Spleen (tissue), 11 donors: ENCODE measurements at regions not wholly inside any gene's neighbourhood (a gene's known extent, or its start where the extent isn't known, plus 50 kb on each side); places are given as distances from the start of the nearest gene placed in this dataset.

ENCODE experiments used
- DNase-seq: peaks from one replicate; pipeline ENCODE4 v3.0.0-alpha.2; 2020
- H3K27ac ChIP-seq, 8 donors: fragments of 200-600 bp; sonication (generic) in 7 of 8; 1 replicate in 4 of 8; 2 replicates in 4 of 8; pipeline versions ENCODE4 v1.5.0 to v1.8.0; 2016 to 2021; ENCODE audit warnings: inconsistent platforms in 4 of 8, mild to moderate bottlenecking in 4 of 8, moderate library complexity in 1 of 8
- H3K27me3 ChIP-seq, 7 donors: fragments of 200-600 bp; sonication (generic) in 6 of 7; replicated peaks in 1 of 7; 1 replicate in 4 of 7; 2 replicates in 3 of 7; pipeline versions ENCODE4 v1.5.0 to v1.8.0; 2016 to 2021; ENCODE audit warnings: inconsistent platforms in 3 of 7, mild to moderate bottlenecking in 1 of 7
- H3K36me3 ChIP-seq, 6 donors: fragments of 200-600 bp; sonication (generic) in 5 of 6; 1 replicate in 4 of 6; 2 replicates in 2 of 6; pipeline versions ENCODE4 v1.5.0 to v1.8.0; 2016 to 2021; ENCODE audit warnings: inconsistent platforms in 2 of 6
- H3K4me1 ChIP-seq, 6 donors: fragments of 200-600 bp; sonication (generic) in 5 of 6; 1 replicate in 3 of 6; 2 replicates in 3 of 6; pipeline versions ENCODE4 v1.5.0 to v1.8.0; 2016 to 2021; ENCODE audit warnings: inconsistent platforms in 3 of 6
- H3K4me3 ChIP-seq, 8 donors: fragments of 200-600 bp; sonication (generic) in 7 of 8; 1 replicate in 4 of 8; 2 replicates in 4 of 8; pipeline versions ENCODE4 v1.5.0 to v1.8.0; 2016 to 2021; ENCODE audit warnings: inconsistent platforms in 4 of 8, mild to moderate bottlenecking in 4 of 8, moderate library complexity in 2 of 8
- H3K9me3 ChIP-seq, 8 donors: fragments of 200-600 bp; sonication (generic) in 7 of 8; 1 replicate in 4 of 8; 2 replicates in 4 of 8; pipeline versions ENCODE4 v1.5.0 to v1.8.0; 2016 to 2021; ENCODE audit warnings: inconsistent platforms in 4 of 8
- POLR2A ChIP-seq, 3 donors: fragments of 450-650 bp; IDR thresholded peaks; one replicate each; pipeline ENCODE4 v1.5.1; 2017; ENCODE audit warnings: antibody characterized with exemption in 3 of 3, mild to moderate bottlenecking in 1 of 3
- POLR2AphosphoS5 ChIP-seq, 3 donors: sonication (generic); formaldehyde crosslinking; IDR thresholded peaks; one replicate each; pipeline ENCODE4 v1.5.1; 2017; ENCODE audit warnings: antibody characterized with exemption in 3 of 3
- WGBS, 5 donors: extraction: QIAGEN DNeasy Blood & Tissue Kit in 3 of 5; methylation state at CpG; one replicate each; pipeline versions ENCODE4 v1.1.5 to v1.1.7; 2013 to 2018; 5-methylcytosine and 5-hydroxymethylcytosine counted together
- intact Hi-C: fragments of 100-400 bp; cut with DNase I; formaldehyde crosslinking; loops from one replicate; pipeline ENCODE4 v1.15.0; 2023; ENCODE audit warnings: low total_unique reads
- TF ChIP-seq, protein P1 (sequence below), 11 experiments: fragments of 200-600 bp in 7 of 11; fragments of 450-650 bp in 4 of 11; sonication (generic) in 4 of 11; IDR thresholded peaks in 8 of 11; conservative IDR thresholded peaks in 3 of 11; 1 replicate in 7 of 11; 2 replicates in 4 of 11; pipeline versions ENCODE4 v1.4.0 to v1.8.0; 2016 to 2021; ENCODE audit warnings: antibody characterized with exemption in 11 of 11, inconsistent platforms in 4 of 11, mild to moderate bottlenecking in 1 of 11
- donor health status: healthy with polysubstance abuse.
- donor health status: DM: no; HTN: no; CAD: no; lungs with moderate emphysema.
- donor health status: DM: no; HTN: no; CAD: no.
- donor health status: Bipolar disorder and iron deficiency.
- donor health status: healthy.
- donor health status: DM: no; HTN: no; CAD: no.
- donor health status: DM: yes; HTN: yes; CAD: no.

DNA sequence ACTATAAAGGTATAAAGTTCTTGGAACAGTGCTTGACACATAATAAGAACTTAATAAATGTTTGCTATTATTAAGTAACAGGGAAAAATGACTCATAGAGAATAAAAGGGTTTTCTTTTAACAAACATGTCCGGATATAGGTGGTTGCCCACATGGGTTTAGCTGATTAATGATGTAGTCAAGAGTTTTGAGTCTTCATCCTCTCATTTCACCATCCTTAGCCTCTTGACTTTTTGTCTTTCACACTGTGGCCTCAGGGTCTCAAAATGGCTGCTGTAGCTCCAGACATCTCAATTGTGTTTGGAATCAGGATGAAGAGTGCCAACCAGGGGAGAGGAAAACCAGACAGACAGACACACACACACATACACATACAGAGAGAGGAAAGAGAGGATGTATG lies 97.9 kb downstream of the HSPH1 start:
- H3K27me3 ChIP-seq, result peaks cover 0 to 40% (median 3%) of the 10 kb centered on the region in 7 donors
- no peaks in the 10 kb centered on the region for H3K36me3 ChIP-seq
- no peak for TF ChIP-seq POLR2A (IDR thresholded peaks at IDR 0.05)
- no peaks in the 10 kb centered on the region for H3K9me3 ChIP-seq
- H3K4me3 ChIP-seq, result no peak overlapping the region
- H3K27ac ChIP-seq, result no peak overlapping the region
- intact Hi-C loops, result no loop called here
- no peak for DNase-seq
- 63 to 90% (median 77%) methylated on average over 1 of the region's 1 CpG for WGBS, 5 donors
- no peaks in the 10 kb centered on the region for H3K4me1 ChIP-seq

DNA sequence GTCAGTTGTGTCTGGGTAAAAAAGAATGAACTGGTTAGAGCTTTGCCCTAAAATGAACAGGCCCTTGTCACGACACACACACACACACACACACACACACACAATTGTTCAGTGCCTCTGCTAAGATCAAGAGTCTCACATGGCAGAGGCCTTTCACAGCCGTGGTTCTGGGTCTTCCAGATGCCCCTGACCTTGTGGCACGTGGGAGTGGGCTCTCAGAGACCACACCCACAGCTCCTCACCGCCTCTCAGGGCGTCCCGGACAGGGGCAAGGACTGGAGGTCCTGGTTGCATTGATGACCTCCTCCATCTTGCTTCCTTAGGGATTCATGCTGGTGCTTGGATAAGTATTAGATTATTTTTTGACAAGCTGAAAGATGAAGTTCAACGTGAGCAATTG lies 101.0 kb downstream of the HSPH1 start:
- DNase-seq, result no peak

GRCh38 chr13:31060220-31060619 lies 101.5 kb downstream of the HSPH1 start:
- TF ChIP-seq POLR2AphosphoS5 (IDR thresholded peaks at IDR 0.05) (no peak), POLR2A (IDR thresholded peaks at IDR 0.05) (no peak)
- TF ChIP-seq, protein P1, sequence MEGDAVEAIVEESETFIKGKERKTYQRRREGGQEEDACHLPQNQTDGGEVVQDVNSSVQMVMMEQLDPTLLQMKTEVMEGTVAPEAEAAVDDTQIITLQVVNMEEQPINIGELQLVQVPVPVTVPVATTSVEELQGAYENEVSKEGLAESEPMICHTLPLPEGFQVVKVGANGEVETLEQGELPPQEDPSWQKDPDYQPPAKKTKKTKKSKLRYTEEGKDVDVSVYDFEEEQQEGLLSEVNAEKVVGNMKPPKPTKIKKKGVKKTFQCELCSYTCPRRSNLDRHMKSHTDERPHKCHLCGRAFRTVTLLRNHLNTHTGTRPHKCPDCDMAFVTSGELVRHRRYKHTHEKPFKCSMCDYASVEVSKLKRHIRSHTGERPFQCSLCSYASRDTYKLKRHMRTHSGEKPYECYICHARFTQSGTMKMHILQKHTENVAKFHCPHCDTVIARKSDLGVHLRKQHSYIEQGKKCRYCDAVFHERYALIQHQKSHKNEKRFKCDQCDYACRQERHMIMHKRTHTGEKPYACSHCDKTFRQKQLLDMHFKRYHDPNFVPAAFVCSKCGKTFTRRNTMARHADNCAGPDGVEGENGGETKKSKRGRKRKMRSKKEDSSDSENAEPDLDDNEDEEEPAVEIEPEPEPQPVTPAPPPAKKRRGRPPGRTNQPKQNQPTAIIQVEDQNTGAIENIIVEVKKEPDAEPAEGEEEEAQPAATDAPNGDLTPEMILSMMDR (IDR thresholded peaks at IDR 0.05 in 8 of 11, conservative IDR thresholded peaks at IDR 0.05 in 3 of 11), result no peak
- H3K4me3 ChIP-seq, result no peak overlapping the region
- H3K27ac ChIP-seq, result no peak overlapping the region
- H3K36me3 ChIP-seq, result no peaks in the 10 kb centered on the region
- H3K27me3 ChIP-seq, result peaks cover 0 to 49% (median 6%) of the 10 kb centered on the region in 7 donors
- no peaks in the 10 kb centered on the region for H3K9me3 ChIP-seq
- 86 to 93% (median 90%) methylated on average over 3 of the region's 3 CpGs for WGBS, 5 donors
- no peaks in the 10 kb centered on the region for H3K4me1 ChIP-seq
- DNase-seq, result no peak
- intact Hi-C loops, result no loop called here

More for the DNA sequence above, 101.0 kb downstream of the HSPH1 start:
- Histone ChIP-seq H3K9me3 (no peaks in the 10 kb centered on the region), H3K27ac (no peak overlapping the region), H3K4me1 (no peaks in the 10 kb centered on the region), H3K27me3 (peaks cover 0 to 47% (median 6%) of the 10 kb centered on the region in 7 donors), H3K4me3 (no peak overlapping the region), H3K36me3 (no peaks in the 10 kb centered on the region)
- TF ChIP-seq, protein P1 (IDR thresholded peaks at IDR 0.05 in 8 of 11, conservative IDR thresholded peaks at IDR 0.05 in 3 of 11), result no peak
- no peak for TF ChIP-seq POLR2A (IDR thresholded peaks at IDR 0.05)
- no peak for TF ChIP-seq POLR2AphosphoS5 (IDR thresholded peaks at IDR 0.05)
- intact Hi-C loops, result no loop called here
- 69 to 81% (median 76%) methylated on average over 7 of the region's 7 CpGs for WGBS, 5 donors

- no peaks in the 10 kb centered on the region for H3K36me3 ChIP-seq
- WGBS, 5 donors, result 90 to 97% (median 94%) methylated on average over 9 of the region's 9 CpGs
Observed at GRCh38 chr13:31057403-31058033, 104.2 kb downstream of the HSPH1 start.

More at GRCh38 chr13:31057403-31058033, 104.2 kb downstream of the HSPH1 start:
- intact Hi-C loops, result no loop called here
- no peak overlapping the region for H3K27ac ChIP-seq
- no peak overlapping the region for H3K4me3 ChIP-seq
- no peaks in the 10 kb centered on the region for H3K9me3 ChIP-seq
- H3K27me3 ChIP-seq, result peaks cover 0 to 50% (median 8%) of the 10 kb centered on the region in 7 donors
- TF ChIP-seq POLR2A (IDR thresholded peaks at IDR 0.05), result no peak
- TF ChIP-seq, protein P1 (IDR thresholded peaks at IDR 0.05 in 8 of 11, conservative IDR thresholded peaks at IDR 0.05 in 3 of 11), result no peak
- TF ChIP-seq POLR2AphosphoS5 (IDR thresholded peaks at IDR 0.05), result no peak
- no peaks in the 10 kb centered on the region for H3K4me1 ChIP-seq
- no peak for DNase-seq
